Fibroblast of skin of back (primary cell): ENCODE measurements at regions not wholly inside any gene's neighbourhood (a gene's known extent, or its start where the extent isn't known, plus 50 kb on each side); places are given as distances from the start of the nearest gene placed in this dataset.
"Not testable (repeated sequence)": the region's sequence is repeated elsewhere in the genome, so short reads cannot be mapped to it uniquely, and the experiment has no call there.

Experiments used
- DNase-seq: peaks from one replicate; pipeline ENCODE4 v3.0.0-alpha.2; 2013

DNA sequence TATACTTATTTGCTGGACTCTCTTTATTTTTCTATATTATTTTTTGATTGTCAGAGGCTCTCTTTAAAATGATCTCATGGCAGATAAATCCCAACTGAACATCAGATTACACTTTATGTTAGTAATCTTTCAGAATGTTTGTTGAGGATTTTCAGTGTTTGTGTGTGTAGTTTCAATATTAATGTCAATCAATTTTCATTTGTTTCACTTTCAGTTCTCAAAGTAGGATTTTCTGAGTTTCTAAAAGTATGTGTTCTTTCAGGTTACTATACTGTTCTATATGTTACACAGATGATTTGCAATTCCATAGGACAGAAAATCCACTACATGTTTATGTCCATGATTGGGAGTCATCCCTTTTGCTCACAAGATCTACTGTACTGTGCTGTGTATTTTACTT, 311.9 kb upstream of the POT1 start:
- DNase-seq, result no peak

DNA sequence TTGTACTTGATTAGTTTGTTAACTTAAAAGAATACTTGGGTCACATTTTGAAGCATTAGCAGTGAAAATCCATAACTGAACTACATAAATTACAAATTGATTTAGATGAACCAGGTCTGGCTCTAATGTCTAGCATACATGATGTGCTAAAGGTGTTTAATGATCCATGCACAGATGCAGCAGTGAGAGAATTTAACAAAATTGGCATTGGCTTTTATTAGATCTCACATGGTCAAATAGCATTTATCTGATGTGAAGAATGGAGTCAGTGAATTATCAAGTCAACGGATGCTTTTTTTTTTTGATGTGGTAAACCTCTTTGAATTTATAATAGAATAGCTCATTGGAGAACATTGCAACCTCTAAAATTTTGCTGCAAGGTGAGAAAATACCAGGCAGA, 293.0 kb upstream of the POT1 start:
- DNase-seq, result no peak

DNA sequence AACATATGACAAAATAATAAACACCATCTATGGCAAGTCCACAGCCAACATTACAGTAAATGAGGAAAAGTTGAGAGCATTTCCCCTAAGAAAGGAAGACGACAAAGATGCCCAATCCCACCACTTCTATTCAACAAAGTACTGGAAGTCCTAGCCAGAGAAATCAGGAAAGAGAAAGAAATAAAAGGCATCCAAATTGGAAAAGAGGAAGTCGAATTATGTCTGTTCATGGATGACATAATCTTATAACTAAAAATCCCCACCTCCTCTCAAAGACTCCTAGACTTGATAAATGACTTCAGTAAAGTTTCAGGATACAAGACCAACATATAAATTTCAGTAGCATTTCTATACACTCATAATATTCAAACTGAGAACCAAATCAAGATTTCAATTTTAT, 288.5 kb upstream of the POT1 start:
- no peak for DNase-seq

DNA sequence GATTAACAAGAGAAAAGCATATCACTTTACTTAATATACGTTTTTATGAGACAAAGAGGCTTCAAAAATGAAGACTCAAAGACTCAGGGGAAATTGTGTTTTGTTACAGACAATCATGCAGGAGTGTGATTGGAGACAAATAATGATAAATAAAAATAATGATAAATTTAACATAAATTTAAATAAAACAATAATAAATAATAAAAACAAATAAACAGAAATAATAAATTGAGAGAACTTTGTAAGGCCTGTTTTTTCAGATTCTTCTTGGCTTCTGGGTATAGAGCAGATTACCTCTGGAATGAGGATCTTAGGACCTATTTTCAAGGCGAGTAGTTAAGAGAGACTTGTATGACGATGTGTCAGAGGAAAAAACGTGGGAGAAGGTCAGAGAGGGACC, 271.4 kb upstream of the POT1 start:
- no peak for DNase-seq

DNA sequence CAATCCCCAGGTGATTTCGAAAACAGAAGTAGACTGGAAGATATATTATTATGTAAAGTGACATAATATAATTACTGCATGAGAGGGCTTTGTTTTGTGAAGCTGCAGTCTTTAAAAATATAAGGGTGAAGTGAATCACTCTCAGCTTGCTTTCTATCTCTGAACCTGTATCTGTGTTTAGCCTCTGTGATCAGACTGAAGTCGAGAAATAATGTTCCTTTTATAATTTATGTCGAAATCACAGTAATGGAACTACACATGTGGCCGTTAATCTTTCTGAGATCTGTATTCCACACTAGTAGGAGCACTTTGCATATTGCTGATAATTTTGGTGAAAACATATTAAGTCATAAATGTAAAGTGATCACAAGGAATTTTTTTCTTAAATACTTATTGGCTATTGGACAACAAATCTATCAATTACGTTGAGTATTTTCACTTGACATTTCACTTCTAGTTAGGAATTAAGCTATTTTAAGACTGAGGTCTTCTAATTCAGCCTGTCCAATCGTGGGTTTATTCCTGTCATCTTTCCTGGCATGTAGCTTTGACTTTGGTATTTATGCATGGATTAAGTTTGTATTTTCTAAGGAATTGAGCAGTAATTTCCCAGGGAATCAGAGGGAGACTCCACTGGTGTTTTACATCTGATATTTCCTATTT, 268.2 kb upstream of the POT1 start:
- no peak for DNase-seq

DNA sequence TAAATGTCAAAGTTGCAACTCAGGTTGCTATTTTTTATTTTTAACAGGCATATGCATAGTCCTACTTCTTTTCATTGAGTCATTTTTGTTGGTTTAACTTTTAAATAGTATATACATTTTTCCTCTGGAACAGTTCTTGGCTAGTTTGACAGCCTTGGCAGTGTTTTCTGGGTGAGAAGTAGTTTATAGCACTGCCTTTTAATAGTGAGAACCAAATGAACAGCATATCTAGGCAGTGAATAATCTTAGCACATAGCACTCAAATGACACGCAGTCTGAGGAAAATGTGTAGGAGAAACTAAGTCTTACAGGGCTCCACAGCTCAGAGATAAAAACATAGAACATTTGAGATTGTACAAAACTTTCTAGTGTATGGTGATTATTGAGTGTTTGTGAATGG, 265.5 kb upstream of the POT1 start:
- peak; percentile 20 for DNase-seq

DNA sequence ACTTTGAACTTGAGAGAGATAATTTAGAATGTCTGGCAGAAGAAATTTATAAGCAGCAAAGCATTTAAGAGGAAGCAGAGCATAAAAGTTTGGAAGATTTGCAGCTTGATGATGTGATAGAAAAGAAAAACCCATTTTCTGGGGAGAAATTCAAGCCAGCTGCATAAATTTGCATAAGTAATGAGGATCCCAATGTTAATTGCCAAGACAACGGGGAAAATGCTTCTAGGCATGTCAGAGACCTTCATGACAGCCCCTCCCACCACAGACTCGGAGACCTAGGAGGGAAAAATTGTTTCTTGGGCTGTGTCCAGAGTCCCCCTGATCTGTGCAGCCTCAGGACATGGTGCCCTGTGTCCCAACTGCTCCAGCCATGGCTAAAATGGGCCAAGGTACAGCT, 263.6 kb upstream of the POT1 start:
- no peak for DNase-seq

DNA sequence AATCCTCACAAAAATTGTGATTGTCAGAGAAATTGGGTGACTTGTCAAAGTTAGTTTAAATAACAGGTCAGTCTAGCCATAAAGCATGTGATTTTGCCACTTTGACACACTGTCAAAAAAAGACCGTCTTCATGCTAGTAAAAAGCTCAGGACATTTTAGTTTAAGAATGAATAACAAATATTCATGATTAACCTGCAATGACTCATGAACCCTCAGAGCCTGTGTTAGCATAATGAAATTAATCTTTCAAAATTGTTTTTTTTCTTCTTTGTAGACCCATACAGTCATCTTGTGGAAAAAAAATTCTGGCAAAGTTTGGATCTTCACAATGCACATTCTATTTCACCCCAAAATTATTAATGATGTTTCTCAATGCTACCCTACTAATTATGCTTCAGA, 255.2 kb upstream of the POT1 start:
- DNase-seq, result no peak

DNA sequence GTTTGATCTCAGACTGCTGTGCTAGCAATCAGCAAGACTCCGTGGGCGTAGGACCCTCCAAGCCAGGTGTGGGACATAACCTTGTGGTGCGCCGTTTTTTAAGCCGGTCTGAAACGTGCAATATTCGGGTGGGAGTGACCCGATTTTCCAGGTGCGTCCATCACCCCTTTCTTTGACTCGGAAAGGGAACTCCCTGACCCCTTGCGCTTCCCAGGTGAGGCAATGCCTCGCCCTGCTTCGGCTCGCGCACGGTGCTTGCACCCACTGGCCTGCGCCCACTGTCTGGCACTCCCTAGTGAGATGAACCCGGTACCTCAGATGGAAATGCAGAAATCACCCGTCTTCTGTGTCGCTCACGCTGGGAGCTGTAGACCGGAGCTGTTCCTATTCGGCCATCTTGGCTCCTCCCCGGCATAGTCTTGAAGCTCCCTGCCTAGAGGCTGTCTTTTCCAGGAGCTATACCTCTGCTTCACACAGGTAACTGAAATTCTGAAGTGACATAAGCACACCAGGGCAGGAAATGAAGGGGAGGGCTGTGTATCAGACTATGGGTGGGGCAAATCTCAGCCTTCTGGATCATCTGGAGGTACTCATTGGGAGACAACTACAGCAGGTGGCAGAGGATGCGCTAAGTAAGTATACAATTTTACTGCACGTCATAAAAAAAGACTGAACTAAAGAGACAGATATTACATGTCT, 252.1 kb upstream of the POT1 start:
- DNase-seq, result not testable (repeated sequence)

DNA sequence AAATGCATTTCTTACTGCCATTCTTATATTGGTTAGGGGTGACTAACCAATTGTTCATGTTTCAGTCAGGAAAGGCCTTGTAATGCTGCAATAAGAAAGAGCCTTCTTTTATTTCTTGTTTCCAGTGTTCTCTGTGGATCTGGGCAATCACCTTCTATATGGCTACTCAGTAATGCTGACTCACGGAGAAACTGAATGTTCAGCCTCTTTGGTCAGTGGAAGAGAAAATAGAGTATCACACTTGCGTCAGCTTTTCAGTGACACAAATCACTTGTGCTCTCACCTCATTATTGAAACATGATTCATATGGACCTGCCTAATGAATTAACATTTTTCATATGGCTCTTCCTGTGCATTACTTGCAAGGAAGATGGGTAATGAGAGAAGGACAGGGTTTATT, 243.9 kb upstream of the POT1 start:
- no peak for DNase-seq

DNA sequence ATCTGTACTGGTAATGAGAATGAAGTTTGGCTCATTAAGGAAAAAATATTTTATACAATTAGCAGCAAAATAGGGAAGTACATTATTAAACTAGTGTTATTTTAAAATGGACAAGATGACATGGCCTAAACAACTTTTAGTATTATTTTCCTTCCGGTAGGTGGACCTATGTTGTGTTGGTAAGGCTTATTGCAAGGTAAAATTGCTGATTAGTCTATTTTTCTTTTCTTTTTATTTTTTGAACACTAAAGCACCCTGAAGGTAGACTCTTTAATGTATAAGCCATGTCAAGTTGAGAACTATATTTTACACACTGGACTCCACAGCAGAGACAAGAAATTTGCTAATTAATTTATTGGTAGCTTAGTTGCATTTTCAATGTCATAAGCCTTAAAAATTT, 239.5 kb upstream of the POT1 start:
- no peak for DNase-seq

DNA sequence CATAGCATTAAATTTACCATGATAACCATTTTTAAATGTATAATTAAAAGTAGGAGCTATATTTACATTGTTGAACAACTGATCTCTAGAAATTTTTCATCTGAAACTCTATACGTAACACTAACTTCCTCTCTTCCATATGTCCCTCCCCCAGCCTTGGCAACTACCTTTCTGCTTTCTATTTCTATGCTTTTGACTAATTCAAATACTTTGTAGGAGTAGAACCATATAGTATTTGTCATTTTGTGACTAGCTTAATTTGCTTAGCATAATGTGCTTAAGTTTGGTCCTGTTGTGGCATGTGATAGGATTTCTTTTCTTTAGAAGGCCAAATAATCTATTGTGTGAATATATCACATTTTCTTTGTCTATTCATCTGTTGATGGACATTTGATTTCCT, 225.3 kb upstream of the POT1 start:
- no peak for DNase-seq

DNA sequence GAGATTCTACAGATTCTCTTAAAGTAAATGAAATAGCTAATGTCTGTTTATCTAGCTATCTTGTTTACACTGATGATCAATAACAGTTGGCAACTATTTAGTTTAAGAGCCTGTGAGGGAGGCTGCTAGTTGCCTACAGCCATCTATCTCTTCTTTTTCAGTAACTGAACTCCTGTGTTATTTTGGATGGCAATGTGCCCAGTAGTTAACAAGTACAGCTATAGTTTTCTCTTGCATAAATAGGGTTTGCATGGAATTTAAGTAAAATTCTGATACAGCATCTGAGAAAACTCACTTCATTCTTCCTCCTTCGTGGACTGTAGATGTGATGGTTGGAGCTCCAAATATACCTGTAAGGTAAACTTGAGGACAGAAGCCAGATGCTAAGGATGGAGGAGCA, 219.5 kb upstream of the POT1 start:
- DNase-seq, result no peak

DNA sequence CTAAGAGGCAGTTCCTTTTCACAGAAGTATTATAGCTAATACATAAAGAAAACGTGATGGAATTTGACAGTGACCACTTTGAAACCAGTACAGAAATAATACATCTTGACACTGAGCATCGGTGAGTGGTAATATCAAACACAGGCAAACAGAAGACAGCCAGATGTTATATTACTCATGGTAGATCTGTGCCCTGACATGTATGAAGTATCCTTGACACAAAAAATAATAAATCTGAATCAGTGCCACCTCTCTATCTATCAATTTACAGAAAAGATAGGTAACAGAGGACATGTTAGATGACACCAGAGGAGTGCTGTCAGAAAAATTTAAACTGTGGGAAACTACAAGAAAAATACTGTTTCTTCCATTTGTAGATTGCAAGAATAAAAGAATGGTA, 217.4 kb upstream of the POT1 start:
- no peak for DNase-seq

DNA sequence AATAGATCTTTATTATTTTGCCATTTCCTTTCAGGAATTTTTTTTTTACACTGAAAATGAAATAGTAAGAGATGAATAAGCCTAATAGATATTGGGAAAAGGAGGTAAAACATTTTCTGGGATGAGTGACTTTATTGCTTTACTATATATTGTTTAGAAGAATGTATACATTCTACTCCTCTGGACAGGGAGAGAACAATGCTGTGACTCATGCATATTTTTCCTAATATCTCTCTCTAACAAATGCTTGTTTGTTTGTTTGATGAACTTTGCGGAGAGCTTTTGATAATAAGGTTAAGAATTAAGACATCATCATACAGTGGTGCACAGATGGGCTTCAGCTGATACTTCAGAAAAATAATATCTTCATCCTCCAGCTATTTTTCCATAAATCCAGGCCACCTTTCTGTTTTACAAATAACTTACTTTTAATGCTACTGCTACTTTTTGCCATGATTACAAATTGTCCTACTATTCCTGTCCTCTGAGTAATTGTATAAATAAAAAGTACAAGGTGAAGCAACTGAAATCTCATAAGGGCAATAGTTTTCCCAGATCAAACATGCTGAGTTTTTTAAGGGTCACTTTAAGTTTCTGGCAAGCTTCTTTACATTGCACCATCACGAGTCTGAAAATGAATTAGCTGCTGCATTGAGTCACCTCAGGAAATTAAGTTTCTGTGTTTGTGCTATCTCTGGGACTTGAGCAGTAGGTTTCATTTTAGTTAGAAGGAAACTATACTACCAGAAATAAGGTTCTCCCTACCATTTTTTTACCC, 207.3 kb upstream of the POT1 start:
- peak; percentile 5 for DNase-seq

DNA sequence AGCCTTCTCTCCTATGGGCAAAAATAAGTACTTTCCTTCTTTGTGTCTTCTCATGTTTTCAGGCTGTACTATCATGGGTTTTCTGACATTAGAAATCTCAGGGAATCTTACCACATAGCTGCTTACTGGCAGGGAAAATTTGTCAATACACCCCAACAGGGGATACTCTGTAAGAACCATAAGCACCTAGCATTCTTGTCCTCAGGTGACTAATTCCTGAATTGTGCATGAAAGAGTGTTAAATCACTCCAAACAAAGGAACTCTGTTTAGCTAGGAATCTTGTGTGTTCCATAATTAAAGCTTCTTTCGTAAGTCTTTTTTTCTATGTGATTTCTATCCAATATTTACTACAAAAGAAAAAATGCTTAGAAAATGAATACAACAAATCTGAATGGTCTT, 206.7 kb upstream of the POT1 start:
- DNase-seq, result no peak

DNA sequence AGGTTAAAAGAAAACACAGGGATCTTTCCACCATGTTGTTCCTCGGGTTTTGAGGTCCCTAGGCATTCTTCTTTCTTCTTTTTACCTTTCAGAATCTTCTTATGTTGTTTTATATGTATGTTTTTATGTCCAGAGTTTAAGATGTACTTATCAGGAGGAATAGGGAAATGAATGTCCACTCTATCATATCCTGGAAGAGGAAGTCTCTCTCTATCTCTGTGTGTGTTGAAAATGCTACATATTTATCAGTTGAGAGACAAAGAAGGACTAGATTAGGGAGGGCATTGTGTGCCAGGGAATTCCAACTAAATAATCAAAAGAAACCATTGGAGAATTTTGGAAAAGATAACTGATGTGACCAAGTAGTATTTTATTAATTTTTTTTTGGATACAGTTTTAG, 200.5 kb upstream of the POT1 start:
- no peak for DNase-seq

DNA sequence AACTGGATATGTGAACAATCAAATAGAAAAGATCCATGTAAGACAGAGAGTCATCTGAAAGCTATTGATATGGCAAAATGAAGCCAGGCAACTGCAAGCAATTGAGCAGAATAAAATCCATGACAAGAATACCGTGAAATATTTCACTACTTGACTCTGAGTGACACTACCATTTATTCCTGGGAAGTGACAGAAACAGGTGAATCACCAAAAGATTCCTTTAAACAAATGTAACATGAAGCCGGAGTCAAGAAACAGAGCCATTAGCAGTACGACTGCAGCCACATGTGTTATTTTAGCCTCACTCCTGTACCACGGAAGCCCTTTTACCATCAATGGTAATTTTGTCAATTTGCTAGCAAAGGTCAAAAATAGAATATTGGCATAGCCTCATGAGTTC, 197.7 kb upstream of the POT1 start:
- DNase-seq, result no peak

DNA sequence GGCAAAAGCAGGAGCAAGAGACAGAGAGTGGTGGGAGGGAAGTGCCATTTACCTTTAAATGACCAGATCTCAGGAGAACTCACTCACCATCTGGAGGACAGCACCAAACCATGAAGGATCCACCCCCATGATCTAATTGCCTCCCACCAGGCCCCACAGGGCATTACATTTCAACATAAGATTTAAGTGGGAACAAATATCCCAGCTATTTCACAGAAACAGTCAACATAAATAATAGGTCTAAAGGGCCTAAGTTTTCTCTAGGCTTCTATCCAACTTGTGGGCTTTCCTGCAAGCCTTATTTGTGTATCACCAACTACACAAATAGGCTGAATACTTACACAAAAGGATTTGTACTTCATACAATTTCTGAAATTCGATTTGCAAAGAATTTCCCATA, 196.8 kb upstream of the POT1 start:
- DNase-seq, result peak; percentile 0

DNA sequence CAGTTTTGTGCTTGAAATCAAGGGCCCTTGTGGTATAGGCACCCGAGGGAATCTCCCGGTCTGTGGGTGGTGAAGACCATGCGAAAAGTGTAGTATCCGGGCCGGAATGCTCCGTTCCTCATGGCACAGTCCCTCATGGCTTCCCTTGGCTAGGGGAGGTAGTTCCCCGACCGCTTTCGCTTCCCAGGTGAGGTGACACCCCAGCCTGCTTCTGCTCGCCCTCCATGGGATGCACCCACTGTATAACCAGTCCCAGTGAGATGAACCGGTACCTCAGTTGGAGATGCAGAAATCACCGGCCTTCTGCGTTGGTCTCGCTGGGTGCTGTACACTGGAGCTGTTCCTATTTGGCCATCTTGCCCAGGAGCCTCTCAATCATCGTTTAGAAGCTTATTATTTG, 195.7 kb upstream of the POT1 start:
- no peak for DNase-seq

DNA sequence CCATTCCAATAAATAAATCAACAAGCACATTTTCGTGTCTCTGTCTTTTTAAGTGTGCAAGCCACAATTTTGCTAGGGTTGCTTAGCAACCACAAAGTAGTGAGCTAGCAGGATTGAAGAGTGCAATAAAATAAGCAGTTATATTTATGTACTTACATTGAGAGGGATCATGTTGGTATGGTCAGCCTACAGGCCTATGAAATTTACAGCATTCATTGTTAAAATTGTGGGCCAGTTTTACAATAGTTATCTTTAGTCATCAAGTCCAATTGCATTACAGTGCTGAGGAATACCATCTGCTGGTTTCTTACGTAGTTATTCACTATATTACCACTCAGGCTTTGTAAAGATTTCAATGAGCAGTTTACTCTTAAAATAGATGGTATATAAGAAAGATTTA, 192.5 kb upstream of the POT1 start:
- DNase-seq, result no peak

DNA sequence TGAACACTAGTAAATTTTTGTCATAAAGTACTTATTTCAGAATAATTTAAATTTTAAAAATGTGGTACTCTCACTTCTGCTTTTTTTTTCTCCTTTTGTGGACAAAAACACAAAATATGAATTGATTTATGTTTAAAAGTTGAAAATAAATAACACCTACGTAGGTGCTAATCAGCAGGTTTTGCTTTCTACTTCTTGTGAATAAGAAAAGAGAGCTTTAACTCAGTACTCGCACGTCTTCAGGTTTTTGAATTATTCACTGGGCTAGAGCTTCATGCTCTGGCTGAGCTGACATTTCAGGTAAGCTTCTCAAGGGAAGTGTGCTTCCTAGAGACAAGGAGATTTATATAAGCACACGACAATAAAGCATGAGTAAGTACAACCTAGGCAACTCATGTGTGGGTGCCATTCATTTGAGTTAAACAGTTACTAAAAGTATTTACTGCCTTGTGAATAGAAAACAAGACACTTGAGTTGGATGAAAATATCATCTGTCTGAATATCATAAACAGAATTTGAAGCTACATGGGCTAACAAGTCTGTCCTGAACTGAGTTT, 190.0 kb upstream of the POT1 start:
- no peak for DNase-seq

DNA sequence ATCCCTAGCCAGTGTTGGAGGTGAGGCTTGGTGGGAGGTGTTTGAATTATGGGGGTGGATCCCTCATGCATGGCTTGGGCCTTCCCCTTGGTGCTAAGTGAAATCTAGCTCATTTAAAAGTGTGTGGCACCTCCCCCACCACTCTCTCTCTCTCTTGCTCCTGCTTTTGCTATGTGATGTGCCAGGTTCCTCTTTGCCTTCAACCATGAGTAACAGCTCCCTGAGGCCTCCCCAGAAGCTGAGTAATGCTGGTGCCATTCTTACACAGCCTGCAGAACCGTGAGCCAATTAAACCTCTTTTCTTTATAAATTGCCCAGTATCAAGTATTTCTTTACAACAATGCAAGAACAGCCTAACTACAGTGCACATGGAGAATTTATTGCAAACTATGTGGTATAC, 188.8 kb upstream of the POT1 start:
- DNase-seq, result no peak

DNA sequence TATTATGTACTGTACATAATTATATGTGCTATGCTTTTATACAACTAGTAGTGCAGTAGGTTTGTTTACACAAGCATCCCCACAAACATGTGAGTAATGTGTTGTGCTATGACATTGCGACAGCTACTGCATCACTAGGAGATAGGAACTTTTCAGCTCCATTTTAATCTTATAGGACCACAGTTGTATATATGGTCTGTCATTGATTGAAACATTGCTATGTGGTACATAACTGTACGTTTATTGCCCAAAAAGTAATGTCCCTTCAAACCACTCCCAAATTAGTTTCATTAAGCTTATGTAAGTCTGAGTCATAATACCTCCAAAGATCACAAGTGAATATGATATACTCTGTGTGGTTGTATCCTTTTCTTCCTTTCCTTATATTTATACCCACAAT, 183.2 kb upstream of the POT1 start:
- DNase-seq, result no peak
